GM19239 (cell line): ENCODE measurements at regions not wholly inside any gene's neighbourhood (a gene's known extent, or its start where the extent isn't known, plus 50 kb on each side); places are given as distances from the start of the nearest gene placed in this dataset.
"Not testable (repeated sequence)": the region's sequence is repeated elsewhere in the genome, so short reads cannot be mapped to it uniquely, and the experiment has no call there.

Experiments used
- DNase-seq: peaks from one replicate; pipeline ENCODE4 v3.0.0; 2011; ENCODE audit warnings: low spot score; ENCODE audit not compliant: insufficient read length
- FAIRE-seq: peaks from 2 replicates; lab custom pipeline; 2011; peaks lifted over from hg19 to GRCh38; lab: Jason Lieb, UNC

DNA sequence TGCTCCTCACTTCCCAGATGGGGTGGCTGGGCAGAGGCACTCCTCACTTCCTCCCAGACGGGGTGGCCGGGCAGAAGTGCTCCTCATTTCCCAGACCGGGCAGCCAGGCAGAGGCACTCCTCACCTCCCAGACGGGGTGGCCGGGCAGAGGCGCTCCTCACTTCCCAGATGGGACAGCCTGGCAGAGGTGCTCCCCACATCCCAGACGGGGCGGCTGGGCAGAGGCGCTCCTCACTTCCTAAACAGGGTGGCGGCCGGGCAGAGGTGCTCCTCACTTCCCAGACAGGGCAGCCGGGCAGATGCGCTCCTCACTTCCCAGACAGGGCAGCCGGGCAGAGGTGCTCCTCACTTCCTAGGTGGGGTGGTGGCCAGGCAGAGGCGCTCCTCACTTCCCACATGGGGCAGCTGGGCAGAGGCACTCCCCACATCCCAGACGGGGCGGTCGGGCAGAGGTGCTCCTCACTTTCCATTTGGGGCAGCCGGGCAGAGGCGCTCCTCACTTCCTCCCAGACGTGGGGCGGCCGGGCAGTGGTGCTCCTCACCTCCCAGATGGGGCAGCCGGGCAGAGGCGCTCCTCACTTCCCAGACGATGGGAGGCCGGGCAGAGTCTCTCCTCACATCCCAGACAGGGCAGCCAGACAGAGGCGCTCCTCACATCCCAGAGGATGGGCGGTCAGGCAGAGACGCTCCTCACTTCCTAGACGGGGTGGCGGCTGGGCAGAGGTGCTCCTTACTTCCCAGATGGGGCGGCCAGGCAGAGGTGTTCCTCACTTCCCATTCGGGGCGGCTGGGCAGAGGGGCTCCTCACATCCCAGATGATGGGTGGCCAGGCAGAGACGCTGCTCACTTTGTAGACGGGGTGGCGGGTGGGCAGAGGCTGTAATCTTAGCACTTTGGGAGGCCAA lies 274.5 kb downstream of the LIPI start:
- not testable (repeated sequence) for FAIRE-seq, DNase-seq

DNA sequence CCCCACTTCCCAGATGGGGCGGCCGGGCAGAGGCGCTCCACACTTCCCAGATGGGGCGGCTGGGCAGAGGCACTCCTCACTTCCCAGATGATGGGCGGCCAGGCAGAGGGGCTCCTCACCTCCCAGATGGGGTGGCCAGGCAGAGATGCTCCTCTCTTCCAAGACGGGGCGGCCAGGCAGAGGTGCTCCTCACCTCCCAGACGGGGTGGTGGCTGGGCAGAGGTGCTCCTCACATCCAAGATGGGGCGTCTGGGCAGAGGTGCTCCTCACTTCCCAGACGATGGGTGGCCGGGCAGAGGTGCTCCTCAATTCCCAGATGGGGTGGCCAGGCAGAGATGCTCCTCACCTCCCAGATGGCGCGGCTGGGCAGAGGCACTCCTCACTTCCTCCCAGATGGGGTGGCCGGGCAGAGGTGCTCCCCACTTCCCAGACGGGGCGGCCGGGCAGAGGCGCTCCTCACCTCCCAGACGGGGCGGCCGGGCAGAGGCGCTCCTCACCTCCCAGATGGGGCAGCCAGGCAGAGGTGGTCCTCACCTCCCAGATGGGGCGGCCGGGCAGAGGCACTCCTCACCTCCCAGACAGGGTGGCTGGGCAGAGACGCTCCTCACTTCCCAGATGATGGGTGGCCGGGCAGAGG lies 275.2 kb downstream of the LIPI start:
- FAIRE-seq, DNase-seq: not testable (repeated sequence)

DNA sequence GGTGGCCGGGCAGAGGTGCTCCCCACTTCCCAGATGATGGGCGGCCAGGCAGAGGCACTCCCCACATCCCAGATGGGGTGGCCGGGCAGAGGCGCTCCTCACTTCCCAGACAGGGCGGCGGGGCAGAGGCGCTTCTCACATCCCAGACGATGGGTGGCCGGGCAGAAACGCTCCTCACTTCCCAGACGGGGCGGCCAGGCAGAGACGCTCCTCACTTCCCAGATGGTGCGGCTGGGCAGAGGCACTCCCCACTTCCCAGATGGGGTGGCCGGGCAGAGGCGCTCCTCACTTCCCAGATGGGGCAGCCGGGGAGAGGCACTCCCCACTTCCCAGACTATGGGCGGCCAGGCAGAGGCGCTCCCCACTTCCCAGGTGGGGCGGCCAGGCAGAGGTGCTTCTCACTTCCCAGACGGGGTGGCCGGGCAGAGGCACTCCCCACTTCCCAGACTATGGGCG lies 275.8 kb downstream of the LIPI start:
- DNase-seq, FAIRE-seq: not testable (repeated sequence)

DNA sequence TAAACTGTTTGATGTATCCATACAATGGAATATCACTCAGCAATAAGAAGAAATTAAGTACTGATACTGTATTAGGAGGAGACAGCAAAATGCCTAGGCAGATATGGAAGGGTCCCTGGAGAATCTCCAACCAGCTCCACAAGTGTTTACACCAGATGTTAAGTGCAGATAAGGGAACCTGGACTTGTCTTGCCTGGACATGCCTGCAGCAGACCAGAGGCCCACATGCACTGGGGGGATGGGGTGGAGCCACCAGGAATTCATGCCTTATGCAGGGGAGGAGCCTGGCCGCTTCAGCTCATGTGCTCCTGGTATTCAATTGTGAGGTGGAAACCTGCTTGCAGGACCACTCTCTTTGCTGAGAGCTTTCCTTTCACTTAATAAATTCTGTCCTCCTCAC lies 287.6 kb downstream of the LIPI start:
- not testable (repeated sequence) for FAIRE-seq, DNase-seq

DNA sequence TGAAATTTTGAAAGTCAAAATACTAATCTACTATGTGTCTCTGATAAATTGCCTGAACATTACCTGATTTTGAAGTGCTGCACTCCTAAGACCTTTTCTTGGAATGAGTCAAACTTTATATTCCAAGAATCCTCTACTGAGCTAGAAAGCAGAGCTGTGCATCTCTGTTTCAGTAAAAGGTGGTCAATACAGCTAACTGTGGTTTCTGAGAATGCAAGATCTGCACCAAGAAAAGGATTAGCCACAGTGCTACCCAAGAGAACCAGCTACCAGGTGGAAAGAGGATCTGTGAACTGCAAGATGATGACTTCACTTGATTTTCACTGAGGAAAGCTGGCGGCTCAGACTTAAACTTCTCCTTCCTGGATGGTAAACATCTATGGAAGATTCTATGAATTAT lies 289.3 kb downstream of the LIPI start:
- not testable (repeated sequence) for DNase-seq, FAIRE-seq

DNA sequence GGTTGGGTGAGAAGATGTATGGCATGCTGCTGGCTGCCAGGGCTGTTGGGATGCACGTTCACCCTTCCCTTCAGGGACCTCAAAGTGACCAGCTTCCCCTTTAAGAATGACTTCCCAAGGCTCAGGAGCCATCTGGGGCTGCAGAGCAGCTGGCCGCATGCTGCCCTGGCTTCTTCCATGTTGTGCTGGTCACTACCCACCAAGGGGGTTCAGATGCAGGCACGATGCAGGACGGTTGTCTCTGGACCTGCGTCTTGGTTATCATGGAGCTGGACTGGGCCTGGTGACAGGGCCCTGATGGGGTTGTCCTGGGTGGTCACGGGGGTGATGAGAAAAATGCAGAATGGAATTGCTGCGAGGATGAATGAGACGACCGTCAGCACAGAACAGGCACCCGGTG lies 297.8 kb downstream of the POTED start:
- FAIRE-seq, DNase-seq: not testable (repeated sequence)

DNA sequence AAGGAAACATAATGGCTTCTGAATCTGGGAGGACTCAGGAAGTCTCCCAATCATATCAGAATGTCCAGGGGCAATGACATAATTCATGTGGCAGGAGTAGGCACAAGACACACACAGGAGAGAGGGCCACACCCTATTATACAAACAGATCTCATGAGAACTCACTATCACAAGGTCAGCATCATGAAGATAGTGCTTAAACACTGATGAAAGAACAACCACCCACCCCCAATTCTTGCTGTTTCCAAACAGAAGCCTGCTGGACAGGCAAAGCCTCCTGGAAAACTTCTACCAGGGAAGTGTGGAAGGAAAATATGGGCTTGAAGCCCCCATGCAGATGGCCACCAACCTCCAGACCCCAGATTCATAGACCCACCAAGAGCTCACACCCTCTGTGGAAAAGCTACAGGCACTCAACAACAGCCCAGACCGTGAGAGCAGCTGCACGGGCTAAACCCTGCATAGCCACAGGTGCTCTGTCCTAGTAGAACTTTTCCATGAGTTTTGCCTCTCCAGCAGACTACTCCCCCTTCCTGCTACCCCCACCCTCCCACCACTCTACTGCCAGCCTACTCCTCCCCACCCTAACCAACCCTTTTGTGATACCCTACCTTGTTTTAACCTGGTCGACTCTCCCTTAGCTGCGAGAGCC lies 287.1 kb downstream of the POTED start:
- not testable (repeated sequence) for DNase-seq, FAIRE-seq

DNA sequence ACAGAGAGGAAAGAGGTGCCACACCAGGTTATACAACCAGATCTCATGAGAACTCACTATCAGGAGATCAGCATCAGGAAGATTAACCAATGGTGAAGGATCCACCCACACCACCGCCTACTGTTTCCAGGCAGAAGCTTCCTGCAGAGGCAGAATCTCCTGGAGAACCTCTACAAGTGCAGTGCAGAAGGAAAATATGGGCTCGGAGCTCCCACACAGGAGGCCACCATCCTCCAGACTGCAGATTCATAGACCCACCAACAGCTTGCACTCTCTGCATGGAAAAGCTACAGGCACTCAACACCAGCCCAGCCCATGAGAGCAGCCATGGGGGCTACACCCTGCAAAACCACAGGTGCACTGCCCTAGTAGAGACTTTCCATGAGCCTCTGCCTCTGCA lies 284.0 kb downstream of the POTED start:
- FAIRE-seq, result not testable (repeated sequence)

DNA sequence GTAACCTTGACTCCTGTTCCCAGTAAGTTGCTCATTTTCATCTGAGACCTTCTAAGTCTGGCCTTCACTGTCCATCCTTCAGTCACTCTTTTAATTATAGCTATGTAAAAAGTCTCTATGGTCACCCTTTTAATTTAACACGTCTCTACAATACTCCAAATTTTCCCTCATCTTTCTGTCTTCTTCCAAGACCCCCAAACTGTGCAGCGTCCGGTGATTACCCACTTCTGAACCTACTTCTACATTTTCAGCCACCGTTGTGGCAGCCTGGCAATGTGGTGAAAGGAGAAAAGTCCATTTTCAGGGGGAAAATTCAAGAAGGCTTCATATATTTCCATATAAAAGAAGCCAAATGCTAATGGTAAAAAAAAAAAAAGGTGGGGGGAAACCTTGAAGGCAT lies 283.4 kb downstream of the POTED start:
- FAIRE-seq, DNase-seq: not testable (repeated sequence)

More for the DNA sequence above, 284.0 kb downstream of the POTED start:
- DNase-seq, result not testable (repeated sequence)

DNA sequence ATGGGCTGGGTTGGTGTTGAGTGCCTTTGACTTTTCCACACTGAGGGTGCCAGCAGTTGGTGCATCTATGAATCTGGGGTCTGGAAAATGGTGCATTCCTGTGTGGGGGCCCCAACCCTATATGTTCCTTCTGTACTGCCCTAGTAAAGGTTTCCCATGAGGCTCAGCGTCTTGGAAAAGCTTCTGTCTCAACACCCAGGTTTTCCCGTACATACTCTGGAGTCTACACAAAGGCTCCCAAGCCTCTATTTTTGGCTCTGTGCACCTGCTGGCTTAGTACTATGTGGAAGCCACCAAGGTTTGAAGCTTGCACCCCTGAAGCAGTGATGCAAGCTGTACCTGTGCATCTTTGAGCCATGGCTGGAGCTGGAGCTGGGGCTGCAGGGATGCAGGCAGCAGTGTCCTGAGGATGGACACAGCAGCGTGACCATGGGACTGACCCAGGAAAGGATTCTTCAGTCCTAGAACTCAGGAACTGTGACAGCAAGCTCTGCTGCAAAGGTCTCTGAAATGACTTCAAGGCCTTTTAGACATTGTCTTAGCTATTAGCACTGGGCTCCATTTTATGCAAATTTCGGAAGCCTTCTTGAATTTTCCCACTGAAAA lies 282.7 kb downstream of the POTED start:
- FAIRE-seq, DNase-seq: not testable (repeated sequence)

DNA sequence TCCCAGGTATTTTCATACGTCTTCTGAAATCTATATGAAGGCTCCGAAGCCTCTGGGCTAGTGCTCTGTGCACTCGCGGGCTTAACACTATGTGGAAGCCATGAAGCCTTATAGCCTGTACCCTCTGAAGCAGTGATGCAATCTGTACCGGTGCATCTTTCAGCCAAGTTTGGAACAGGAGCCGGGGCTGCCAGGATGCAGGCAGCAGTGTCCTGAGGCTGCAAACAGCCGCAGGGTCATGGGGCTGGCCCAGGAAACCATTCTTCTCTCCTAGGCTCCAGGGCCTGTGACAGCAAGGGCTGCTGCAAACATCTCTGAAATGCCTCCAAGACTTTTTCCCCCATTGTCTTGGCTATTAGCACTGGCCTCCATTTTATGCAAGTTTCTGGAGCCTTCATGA lies 279.6 kb downstream of the POTED start:
- DNase-seq, FAIRE-seq: not testable (repeated sequence)

DNA sequence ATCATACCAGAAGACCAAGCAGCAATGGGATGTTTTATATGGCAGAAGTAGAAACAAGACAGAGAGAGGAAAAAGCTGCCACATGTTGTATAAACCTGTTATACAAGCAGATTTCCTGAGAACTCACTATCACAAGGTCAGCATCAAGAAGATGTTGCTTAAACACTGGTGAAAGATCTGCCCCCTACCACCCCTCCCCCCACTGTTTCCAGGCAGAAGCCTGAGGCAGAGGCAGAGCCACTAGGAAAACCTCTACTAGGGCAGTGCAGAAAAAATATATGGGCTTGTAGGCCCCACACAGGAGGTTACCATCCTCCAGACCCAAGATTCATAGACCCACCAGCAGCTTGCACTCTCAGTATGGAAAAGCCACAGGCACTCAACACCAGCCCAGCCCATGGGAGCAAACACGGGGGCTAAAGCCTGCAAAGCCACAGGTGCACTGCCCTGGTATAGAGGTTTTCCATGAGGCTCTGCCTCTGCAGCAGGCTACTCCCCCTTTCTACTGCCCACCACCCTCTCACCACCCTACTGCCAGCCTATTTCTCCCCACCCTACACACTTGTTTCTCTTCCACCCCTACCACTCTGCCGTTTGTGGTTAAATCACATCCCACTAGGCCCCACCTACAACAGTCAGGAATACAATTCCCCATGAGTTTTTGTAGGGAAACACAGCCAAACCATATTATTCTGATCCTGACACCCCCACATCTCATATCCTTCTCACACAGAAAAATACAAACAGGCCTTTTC lies 274.2 kb downstream of the POTED start:
- not testable (repeated sequence) for DNase-seq, FAIRE-seq

DNA sequence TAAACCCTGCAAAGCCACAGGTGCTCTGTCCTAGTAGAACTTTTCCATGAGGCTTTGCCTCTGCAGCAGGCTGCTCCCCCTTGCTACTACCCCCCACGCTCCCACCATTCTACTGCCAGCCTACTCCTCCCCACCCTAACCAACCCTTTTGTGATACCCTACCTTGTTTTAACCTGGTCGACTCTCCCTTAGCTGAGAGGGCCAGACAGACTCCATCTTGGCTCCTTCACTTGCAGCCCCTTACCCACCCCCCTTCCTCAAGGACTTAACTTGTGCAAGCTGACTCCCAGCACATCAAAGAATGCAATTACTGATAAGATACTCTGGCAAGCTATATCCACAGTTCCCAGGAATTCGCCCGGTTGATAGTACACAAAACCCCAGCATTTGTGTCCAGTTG lies 267.9 kb downstream of the POTED start:
- FAIRE-seq, DNase-seq: not testable (repeated sequence)

DNA sequence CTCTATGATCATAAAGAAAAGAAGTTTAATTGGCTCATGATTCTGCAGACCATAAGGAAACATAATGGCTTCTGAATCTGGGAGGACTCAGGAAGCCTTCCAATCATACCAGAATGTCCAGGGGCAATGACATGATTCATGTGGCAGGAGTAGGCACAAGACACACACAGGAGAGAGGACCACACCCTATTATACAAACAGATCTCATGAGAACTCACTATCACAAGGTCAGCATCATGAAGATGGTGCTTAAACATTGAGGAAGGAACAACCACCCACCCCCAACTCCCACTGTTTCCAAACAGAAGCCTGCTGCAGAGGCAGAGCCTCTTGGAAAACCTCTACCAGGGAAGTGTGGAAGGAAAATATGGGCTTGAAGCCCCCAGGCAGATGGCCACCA lies 267.4 kb downstream of the POTED start:
- DNase-seq, FAIRE-seq: not testable (repeated sequence)

DNA sequence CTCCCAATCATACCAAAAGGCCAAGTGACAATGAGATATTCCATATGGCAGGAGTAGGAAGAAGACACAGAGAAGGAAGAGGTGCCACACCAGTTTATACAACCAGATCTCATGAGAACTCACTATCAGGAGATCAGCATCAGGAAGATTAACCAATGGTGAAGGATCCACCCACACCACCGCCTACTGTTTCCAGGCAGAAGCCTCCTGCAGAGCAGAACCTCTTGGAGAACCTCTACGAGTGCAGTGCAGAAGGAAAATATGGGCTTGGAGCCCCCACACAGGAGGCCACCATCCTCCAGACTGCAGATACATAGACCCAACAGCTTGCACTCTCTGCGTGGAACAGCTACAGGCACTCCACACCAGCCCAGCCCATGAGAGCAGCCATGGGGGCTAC lies 264.4 kb downstream of the POTED start:
- not testable (repeated sequence) for DNase-seq, FAIRE-seq

DNA sequence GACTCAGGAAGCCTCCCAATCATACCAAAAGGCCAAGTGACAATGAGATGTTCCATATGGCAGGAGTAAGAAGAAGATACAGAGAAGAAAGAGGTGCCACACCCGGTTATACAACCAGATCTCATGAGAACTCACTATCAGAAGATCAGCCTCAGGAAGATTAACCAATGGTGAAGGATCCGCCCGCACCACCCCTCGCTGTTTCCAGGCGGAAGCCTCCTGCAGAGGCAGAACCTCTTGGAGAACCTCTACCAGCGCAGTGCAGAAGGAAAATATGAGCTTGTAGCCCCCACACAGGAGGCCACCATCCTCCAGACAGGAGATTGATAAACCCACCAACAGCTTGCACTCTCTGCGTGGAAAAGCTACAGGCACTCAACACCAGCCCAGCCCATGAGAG lies 245.1 kb downstream of the POTED start:
- FAIRE-seq (no peak), DNase-seq (no peak)

DNA sequence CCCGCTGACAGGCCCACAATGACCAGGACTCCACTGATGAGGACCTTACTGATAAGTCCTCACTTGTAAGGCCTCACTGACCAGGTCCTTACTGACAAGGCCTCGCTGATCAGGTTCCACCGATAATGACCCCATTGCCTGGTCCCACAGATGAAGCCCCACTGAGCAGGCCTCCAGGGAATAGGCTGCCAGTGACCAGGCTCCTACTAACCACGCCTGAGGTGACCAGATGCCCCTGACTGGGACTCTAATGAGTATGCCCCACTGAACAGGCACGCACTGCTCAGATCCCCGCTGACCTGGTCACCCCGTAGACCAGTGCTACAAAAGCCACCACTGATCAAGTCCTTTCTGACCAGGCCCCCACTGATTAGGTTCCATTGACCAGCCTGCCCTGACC lies 241.2 kb downstream of the POTED start:
- not testable (repeated sequence) for DNase-seq, FAIRE-seq

DNA sequence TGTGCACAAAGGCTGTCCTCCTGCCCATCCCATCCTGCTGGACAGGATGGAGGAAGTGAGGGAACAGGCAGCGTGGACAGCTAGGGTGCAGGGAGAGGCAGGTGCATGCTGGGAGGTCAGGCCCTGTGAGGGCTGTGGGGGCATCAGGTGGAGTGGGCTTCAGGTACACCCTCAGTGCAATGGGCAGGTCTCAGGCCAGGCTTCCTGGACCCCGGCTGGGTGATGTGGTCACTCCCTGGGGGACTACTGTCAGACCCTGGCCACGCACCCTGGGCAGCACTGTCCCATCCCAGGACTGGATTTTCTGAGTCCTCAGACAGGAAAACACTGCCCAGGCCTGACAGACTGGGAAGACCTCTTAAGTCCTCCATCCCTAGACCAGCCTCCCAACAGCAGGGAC lies 239.9 kb downstream of the POTED start:
- FAIRE-seq, DNase-seq: not testable (repeated sequence)

DNA sequence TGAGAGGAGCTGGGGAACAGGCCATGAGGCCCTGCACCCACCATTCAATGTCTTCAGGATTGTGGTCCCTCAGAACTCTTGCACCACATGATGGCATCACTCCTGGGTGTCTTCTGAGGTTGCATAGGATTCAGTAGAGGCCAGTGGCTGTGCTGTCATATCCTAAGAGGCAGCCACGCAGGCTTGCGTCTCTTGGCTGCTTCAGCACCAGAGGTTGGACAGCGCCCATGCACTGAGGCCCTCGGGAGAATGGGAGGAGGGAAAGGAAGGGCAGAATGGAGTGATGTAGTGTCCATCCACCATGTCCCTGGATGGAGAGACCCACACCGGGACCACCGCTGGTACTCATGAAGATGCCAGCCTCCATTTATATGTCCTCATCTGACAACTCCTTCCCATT lies 237.1 kb downstream of the POTED start:
- not testable (repeated sequence) for FAIRE-seq, DNase-seq
